ENCODE measurements at regions not wholly inside any gene's neighbourhood (a gene's known extent, or its start where the extent isn't known, plus 50 kb on each side); places are given as distances from the start of the nearest gene placed in this dataset.
"Not testable (repeated sequence)": the region's sequence is repeated elsewhere in the genome, so short reads cannot be mapped to it uniquely, and the experiment has no call there.

DNA sequence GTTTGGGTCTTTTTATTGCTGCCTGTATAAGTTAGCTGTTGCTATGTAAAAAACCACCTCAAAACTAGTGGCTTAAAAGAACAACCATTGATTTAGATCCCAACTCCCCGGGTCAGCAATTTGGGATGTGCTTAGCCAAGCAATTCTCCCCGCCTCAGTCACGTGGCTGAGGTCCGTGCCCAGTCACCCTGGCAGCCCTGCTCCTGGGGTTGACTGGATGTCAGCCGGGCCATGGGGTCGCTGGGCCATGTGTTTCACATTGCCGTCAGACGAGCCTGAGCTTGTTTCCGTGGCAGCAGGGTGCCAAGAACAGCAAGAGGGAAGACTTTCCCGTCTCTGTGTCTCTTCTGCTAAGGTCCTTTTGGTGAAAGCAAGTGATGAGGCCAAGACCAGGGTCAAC, 345.7 kb upstream of the FAT1 start:
- no peak for DNase-seq (ENCODE audit: low read depth)

DNA sequence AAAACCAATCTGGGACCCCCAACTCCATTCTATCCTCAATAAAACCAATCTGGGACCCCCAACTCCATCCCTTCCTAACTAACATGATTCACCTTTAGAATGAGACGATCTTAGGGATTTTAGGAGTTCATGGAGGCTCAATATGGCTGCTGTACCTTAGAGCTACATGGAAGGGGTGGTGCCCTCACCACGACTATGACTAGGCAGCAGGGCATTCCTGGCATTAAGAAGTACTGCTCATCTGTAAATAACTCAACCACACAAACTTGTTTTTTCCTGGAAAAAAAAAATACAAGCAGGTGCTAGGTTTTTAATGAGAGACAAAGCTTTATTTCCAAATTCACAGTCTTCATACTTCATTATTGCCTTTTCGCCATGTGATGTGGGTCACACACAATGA, 346.5 kb upstream of the FAT1 start:
- DNase-seq (ENCODE audit: low read depth), result no peak

DNA sequence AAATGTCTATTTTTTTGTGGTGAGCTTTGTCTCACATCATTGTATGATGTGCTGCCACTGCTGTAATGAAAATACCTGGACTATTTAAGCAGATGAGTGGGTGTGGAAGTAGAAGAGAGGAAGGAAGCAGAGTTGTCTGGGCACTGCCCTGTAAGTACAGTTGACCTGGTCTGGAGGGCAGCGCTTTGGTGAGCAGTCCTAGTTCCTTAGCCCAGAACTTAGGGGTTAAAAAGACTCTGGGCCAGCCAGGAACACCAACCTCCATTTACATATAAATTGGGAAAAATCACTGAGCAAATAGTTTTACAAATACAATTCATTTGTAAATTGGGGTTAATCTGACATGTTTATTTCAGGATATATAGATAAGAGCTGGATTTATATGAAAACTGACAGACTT, 347.1 kb upstream of the FAT1 start:
- DNase-seq (ENCODE audit: low read depth), result no peak

DNA sequence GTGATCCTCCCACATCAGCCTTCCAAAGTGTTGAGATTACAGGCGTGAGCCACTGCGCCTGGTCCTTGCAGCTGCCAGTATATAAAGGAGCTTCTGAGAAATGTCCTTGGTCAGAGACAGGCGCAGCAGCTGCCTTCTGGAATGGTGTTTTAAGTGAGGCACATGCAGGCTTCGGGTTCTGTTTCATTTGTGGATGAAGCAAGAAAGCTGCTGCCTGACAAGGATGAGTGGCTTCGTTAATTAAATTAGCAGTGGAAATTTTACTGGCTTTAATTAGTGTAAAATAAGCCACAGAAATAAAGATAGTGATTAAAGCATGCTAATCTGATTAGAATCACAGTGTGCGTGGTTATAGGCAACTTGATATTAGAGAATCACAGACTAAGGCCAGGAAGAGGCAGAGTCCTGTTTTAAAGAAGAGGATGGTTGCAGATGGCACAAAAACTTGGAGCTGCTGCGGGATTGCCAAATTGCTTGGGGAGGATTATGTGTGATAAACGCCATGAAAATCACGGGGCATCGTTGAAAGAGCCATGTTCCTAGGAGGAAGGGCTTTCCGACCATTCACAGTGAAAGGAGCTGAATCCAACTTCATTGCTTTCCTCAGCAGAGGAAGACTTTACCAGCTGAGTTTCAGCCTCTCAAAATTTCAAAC, 348.4 kb upstream of the FAT1 start:
- DNase-seq (ENCODE audit: low read depth), result no peak

DNA sequence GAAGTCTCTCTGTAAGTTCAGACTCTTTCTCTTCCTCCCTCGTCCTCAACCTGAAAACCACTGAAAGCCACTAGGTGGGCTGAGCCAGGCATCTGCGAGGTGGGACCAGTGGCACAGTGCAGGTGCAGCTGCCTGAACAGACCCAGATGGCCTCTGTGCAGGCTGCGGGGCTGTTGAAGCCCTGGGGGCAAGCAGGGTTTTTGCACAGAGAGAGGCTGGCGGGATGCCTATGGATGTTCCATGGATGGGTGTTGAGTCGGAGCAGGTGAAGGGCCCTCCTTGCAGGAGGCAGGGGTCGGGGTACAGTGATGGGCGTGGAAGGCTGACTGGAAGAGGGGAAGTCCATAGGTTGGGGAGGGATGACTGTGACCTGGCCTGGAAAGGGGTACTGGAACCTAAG, 350.2 kb upstream of the FAT1 start:
- no peak for DNase-seq (ENCODE audit: low read depth)

DNA sequence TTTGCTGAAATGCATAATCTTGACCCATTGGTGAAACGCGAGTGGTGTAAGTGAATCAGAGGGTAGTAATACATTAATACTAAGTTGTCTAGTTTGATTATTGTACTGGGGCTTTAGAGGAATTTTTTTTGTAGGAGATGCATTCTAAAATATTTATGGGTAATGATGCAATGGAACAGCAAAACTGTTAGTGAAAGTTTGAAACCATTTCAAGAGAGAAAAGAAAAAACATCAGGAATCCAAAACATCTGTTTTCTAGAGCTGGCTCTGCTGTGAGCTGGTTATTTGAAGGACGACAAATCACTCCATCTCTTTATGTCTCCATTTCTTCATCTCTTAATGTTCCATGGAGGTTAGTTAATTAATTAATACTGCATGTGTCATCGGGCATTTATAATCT, 351.9 kb upstream of the FAT1 start:
- DNase-seq (ENCODE audit: low read depth), result no peak

DNA sequence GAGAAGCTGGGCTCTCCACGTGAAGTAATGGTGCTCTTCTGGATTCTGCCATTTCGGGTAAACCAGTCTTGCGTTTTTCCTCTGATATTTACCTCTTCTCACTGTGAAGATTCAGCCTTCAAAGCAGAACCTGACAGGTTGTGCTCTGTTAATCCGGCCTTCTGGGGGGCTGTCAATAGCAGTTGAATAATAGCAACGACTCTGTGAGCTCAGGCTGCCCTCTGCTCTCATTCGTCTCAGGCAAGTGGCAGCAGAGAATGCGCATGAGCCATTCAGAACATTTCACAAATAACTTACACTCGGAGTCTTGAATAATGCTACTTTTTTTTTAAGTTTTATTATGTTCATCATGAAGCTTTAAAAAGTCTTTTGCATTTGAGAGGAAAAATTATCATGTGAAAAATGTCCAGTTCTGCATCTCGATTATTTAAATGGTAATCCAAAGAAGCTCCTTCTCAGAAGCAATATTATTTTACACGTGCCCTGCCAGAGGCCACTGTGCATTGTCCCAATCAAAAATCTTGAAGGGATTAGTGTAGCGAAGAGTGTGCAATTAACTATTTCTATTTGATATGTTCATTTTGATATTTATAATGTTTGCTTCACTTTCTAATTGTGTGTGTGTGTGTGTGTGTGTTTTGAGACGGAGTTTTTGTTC, 354.2 kb upstream of the FAT1 start:
- DNase-seq (ENCODE audit: low read depth), result no peak

DNA sequence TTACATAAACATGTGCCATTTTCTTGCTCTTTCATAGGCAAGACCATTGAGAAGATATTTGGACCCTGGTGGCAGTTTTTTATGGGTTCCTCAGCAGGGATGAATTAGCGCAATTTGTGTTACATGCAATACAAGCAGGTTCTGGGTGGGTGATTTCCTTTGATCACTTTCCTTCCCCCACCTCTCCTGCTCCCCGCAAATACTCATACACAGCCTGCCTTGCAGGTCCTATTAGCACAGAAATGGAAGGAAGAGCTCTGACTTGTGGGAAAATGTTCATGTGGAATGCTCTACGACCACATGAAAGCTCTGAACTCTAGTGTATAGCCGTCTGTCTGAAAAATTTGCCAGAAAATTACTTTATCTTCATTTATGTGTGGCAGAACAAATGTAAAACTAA, 361.0 kb upstream of the FAT1 start:
- DNase-seq (ENCODE audit: low read depth), result no peak

DNA sequence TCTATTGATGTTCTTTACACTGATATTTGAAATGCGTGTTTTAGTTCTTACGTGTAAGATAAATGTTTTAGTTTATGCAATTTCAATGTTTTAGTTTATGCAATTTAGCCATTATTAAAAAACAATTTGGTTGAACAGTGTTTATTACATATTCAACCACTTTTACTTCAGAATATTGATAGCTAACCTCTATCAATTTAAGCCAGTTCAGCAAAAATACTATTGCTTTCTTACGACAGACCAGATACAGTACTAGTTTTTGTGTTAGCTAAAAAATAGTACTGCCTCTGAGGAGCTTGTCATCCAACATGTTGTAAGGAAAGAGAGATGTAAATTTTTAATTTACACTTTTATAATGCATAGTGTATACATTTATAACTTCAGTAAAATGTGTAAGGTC, 361.7 kb upstream of the FAT1 start:
- no peak for DNase-seq (ENCODE audit: low read depth)

DNA sequence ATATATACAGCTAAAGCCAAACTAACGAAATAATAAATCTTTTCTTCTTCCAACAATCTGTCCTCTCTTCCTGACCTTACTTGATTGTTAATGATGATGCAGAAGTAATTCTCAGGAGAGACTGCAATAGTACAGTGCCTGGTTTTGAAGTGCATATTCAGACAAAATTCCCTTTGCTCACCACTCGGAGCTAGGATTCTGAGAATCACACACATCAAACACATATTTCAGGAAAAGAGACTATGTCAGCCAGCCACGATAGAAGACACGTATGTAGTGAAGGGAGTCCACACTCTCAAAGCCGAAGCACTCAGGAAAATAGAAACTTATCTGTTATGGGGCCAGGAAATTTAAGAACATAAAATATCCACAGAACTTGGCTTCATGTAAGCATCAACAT, 362.5 kb upstream of the FAT1 start:
- DNase-seq (ENCODE audit: low read depth), result no peak

DNA sequence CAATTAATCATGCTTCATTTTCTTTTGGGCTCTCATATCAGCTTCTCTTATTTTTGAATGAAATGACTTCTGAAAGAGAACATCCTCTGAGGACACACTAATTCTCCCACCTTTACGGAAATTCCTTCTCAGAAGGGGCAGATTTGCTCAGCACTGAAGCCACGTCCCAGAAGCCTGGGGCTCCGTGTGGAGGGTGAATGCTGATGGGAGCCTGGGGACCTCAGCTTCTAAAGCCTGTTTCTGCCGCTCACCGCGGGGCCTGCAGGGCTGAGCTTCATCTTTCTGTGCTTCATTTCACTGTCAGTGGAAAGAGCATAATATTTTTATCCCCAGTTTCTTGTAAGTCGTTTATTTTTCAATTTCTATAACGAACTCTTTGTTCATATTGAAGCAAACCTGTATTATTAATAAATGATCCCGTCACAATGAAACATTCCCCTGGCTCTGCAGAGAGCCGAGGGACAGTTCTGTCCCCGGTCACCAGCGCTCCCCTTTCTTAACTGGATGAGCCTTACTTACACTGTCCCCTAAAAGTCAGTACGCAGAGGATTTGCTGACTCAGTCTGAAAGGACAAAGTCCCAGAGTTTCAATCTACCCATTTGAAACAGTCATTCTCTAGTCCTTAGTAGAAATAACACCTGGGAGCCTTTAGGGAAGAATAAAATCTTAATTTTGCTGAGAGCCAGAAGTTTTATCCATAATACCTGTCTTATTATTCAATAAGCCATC, 364.6 kb upstream of the FAT1 start:
- no peak for DNase-seq (ENCODE audit: low read depth)

DNA sequence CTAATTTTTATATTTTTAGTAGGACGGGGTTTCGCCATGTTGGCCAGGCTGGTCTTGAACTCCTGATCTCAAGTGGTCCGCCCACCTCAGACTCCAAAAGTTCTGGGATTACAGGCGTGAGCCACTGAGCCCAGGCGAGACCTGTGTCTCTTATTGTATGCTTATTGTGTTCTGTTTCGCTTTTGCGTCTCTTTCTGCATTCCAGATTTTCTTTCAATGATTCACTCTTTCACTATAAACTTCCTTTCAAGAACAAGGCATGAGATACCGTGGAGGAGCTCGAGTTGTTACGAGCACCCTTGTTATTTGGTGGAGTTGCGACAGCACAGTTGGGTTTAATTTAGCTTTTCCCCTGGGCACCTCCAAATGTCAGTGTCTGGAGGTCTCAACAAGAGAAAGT, 366.7 kb upstream of the FAT1 start:
- DNase-seq (ENCODE audit: low read depth), result peak; percentile 3

DNA sequence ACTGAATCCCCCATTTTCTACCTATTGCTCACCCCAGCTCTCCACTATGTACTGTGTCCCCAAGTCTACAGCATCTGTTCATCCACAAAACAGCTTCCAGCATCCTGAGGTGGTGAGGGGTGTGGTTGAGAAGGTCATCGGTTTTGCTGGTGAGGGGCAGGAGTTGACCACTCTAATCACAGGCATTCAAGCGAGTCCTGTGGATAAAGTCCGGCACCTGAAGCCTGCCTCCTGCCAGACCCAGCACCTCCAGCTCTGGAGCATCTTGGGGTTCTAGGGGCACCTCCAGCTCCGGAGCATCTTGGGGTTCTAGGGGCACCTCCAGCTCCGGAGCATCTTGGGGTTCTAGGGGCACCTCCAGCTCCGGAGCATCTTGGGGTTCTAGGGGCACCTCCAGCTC, 367.2 kb upstream of the FAT1 start:
- DNase-seq (ENCODE audit: low read depth), result not testable (repeated sequence)

DNA sequence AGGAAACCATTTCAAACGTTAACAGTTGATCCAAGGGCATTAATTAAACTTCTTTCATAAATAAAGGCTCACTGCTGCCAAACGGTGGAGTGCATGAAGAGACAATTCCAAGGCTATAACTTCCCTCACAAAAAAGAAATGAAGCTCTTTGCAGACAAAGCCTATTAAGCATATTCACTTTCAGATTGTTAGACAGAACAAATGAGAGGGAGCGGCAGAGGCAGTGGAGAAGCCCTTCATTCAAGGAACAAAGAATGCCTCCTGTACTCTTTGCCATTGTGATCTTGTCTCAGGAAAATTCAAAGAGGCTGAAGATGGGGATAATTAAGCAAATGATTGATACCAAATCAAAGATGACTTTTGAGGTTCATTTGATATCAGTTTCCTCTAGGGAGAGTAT, 370.5 kb upstream of the FAT1 start:
- no peak for DNase-seq (ENCODE audit: low read depth)

DNA sequence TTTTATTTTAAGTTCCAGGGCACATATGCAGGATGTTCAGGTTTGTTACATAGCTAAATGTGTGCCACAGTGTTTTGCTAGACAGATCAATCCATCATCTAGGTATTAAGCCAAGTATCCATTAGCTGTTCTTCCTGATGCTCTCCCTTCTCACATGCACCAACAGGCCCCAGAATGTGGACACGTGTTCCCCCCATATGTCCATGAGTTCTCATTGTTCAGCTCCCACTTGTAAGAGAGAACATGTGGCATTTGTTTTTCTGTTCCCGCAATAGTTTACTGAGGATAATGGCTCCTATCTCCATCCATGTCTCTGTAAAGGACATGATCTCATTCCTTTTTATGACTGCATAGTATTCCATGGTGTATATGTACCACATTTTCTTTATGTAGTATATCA, 374.8 kb upstream of the FAT1 start:
- DNase-seq (ENCODE audit: low read depth), result no peak

DNA sequence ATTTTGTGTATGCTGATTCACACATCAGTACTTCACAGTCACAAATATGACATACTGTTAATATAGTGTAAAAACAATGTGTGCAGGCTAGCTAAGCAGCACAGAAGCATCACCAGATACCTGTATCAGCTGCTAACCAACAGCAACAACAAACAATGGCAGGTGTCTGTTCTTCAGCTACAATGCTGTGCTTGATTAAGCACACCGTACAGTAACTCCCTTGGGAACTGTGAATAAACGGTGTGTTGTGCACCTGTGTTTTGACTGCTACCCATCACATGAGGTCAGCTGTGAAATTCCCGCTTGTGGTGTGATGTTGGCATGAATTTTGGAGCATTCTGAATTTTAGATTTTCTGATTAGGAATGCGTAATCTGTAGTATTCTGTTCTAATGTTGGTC, 379.7 kb upstream of the FAT1 start:
- no peak for DNase-seq (ENCODE audit: low read depth)

DNA sequence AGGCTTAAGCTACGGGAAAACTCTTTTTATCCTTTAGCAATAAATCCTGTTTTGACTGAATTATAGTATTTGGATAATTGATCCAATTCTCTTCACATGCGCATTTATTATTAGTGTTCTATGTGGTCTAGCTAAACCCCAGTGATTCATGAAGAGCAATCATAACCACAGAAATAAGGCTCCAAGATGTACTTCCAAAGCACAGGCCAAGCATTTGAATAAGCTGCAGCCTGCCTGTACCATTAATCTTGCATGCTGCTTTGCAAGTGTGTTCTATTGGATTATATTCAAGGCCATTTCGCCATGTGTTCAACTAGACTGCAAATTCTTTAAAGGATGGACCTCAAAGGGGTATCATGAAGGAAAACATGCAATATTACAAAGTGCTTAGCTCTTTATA, 385.2 kb upstream of the FAT1 start:
- no peak for DNase-seq (ENCODE audit: low read depth)

DNA sequence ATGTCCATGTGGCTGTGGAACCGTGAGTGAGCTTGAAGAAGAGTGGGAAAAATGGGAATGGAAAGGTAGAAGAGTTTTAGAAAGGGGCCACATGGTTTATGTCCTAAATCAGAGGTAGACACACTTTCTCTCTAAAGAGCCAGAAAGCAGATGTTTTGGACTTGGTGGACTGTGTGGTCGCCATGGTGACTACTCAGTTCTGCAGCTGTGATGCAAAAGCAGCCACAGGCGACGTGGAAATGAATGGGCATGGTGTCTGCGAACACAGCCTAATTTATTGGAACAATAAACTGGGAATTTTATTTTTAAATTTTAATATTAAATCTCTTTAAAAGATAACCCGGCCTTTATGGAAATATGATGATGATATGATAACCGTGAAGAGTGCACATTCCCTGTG, 386.0 kb upstream of the FAT1 start:
- no peak for DNase-seq (ENCODE audit: low read depth)

DNA sequence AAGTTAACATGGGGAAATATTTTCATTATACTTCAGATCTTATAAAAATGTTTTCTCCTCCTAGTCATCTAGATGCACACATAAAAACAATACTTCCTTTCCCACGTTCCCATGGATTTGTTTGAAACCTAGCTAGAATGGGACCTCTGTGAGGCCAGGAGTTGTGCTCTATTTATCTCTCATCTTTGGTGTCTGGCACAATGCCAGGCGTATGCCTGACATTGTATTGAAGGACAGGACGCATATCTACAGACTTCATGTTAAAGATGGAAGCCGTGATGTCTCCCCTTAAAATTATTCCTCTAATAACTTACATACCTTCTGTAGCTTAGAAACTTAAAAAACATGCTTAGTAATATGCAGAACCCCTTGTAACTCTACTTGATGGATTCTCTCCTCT, 394.5 kb upstream of the FAT1 start:
- DNase-seq (ENCODE audit: low read depth), result no peak

DNA sequence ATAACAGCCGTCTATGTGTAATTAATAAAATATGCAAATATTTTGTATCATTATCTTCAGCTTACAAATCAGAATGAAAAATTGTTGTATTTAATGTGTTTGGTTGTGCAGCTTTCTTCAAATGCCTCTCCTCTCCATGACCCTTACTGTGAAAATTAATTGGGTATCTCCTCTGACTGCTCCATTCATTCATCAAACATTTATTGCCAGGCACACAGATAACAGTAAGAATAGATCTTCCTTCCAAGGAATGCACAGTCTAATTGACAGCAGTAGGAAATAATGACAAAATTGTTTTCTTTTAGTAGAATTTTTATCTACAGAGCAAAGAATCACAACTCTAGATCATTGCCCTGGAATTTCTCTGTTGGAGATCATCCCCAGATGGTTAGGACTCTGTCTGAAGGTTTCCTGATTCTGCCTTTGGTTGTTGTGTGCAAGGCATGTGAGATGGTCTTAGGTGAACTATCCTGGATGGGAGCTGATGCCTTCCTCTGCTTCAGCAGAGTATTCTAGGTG, 395.0 kb upstream of the FAT1 start:
- DNase-seq (ENCODE audit: low read depth), result no peak

DNA sequence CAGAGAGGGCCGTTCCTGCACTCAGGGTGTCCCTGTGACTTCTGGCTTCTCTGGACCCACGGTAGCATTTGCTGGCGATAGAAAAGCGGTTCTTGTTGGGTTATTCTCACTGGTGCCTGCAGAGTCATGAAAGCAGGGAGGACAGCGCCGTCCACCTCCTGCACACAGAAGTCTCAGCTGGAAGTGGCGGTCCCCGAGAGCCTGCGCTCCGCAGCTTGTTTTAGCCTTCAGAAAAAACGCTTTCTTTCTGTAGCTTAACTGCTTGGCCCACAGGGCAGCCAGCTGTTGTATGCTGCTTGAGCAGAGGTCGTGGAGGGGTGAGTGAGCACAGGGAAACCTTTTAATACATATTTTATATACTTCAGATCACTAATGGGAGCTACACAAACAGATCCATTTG, 400.7 kb upstream of the FAT1 start:
- DNase-seq (ENCODE audit: low read depth), result no peak

DNA sequence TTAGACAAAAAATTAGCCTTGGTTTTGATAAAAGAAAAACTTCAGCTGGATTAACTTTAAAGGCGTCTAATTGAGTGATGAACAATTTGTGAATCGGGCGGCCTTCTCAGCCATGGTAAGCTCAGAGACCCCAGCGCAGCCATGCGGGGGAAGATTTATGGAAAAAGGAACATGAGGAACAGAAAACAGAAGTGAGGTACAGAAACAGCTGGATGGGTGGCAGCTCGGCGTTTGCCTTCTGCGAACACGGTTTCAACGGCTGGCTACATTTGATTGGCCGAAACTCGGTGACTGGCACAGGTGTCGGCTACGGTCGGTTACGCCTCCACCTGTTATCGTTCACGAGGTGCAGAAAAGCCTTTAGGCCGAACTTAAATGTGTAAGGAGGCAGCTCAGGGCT, 401.4 kb upstream of the FAT1 start:
- no peak for DNase-seq (ENCODE audit: low read depth)

DNA sequence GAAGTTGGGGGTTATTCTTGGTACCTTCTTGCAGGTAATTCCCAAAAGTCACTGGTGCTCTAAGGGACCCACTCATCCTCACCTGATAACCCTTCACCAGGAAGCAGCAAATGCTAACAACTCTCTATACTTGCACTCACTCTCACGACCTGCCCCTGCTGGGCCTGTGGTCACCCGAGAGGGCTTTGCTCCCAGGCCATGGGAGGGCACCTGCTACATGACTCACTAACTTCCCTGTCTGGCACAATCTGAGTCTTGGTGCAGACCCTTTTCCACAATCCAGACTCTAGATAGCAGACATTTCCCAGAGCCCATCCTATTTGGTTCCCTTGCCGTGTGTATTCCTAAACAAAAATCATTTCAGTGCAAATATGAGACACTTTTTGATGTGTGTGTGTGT, 403.8 kb upstream of the FAT1 start:
- DNase-seq (ENCODE audit: low read depth), result no peak

DNA sequence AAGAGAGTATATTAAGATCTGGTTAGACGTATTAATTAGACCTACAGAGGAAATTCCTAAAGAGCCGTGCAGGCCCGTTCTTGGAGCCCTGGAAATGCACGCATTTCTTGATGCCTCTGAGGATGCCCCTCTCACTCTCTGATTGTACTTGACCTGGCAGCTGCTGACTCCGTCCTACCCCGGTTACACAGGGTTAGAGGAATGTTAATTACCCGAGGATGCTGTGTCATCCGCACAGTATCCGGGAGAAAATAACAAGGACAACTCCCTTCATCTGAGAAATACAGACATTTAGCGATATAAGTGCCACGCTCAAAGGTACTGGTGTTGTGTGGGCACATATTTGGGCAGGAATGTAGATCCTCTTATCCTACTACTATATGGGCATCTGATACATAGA, 404.6 kb upstream of the FAT1 start:
- no peak for DNase-seq (ENCODE audit: low read depth)
